ENCODE measurements at regions not wholly inside any gene's neighbourhood (a gene's known extent, or its start where the extent isn't known, plus 50 kb on each side); places are given as distances from the start of the nearest gene placed in this dataset.

DNA sequence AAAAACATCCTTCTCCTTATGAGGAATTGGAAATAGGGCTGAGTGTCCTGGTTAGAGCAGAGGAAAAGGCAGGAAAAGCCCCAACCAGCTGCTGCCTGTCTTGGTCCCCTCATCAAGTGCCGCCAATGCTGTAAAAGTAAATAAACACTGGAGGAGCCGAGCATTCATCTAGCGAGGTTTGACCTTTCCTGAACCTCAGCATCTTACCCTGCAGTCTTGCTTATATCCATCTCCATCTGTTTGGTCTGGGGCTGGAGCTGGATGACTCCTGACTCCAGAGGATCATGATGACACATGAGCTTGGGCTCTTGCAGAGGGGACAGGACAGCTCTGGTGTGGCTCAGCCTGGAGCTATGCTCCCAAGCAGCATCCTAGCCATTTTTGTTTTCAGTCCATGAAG, 501.1 kb downstream of the TNS3 start:
- no peak for TF ChIP-seq POLR2A (IDR thresholded peaks at IDR 0.05; ENCODE audit: low read depth, low read length)
- TF ChIP-seq POU2F2 (IDR thresholded peaks at IDR 0.05; ENCODE audit: low read depth, low read length) = no peak
